Coronary artery (tissue), 2 donors: ENCODE measurements at regions not wholly inside any gene's neighbourhood (a gene's known extent, or its start where the extent isn't known, plus 50 kb on each side); places are given as distances from the start of the nearest gene placed in this dataset.

Source experiments
- DNase-seq: peaks from one replicate; pipeline ENCODE4 v3.0.0-alpha.2; 2017; ENCODE audit warnings: low spot score
- H3K27ac ChIP-seq, 2 donors: fragments of 200-600 bp; sonication (generic); one replicate each; pipeline ENCODE4 v1.5.1; 2016 to 2019
- H3K4me3 ChIP-seq: fragments of 200-600 bp; sonication (generic); 2 replicates; pipeline ENCODE4 v1.5.1; 2016; ENCODE audit warnings: mild to moderate bottlenecking, moderate library complexity
- CTCF ChIP-seq: fragments of 200-600 bp; sonication (generic); IDR thresholded peaks from one replicate; pipeline ENCODE4 v1.5.1; 2019; ENCODE audit warnings: antibody characterized with exemption

- DNase-seq: no peak
- no peak overlapping the region for H3K4me3 ChIP-seq
- no peak overlapping the region for H3K27ac ChIP-seq
- no peak for TF ChIP-seq CTCF
Measured at GRCh38 chr18:75785834-75786233, 358.3 kb upstream of the SMIM21 start.

- TF ChIP-seq CTCF: no peak
- no peak for DNase-seq
- Histone ChIP-seq H3K4me3 (no peak overlapping the region), H3K27ac (no peak overlapping the region)
Measured at GRCh38 chr18:75785206-75785605, 357.7 kb upstream of the SMIM21 start.

- no peak overlapping the region for H3K27ac ChIP-seq
- H3K4me3 ChIP-seq: no peak overlapping the region
- no peak for TF ChIP-seq CTCF
- DNase-seq: no peak
Measured at GRCh38 chr18:75784390-75784789, 356.9 kb upstream of the SMIM21 start.

- TF ChIP-seq CTCF: no peak
Measured at GRCh38 chr18:75783566-75784281, 356.2 kb upstream of the SMIM21 start.

GRCh38 chr18:75782826-75783225 lies 355.3 kb upstream of the SMIM21 start:
- Histone ChIP-seq H3K27ac (no peak overlapping the region), H3K4me3 (no peak overlapping the region)
- DNase-seq: no peak
- no peak for TF ChIP-seq CTCF

More at GRCh38 chr18:75783566-75784281, 356.2 kb upstream of the SMIM21 start:
- H3K4me3 ChIP-seq: no peak overlapping the region
- no peak for DNase-seq
- H3K27ac ChIP-seq: no peak overlapping the region

- H3K4me3 ChIP-seq: no peak overlapping the region
- no peak for DNase-seq
- no peak for TF ChIP-seq CTCF
- no peak overlapping the region for H3K27ac ChIP-seq
Measured at GRCh38 chr18:75782204-75782603, 354.7 kb upstream of the SMIM21 start.

- Histone ChIP-seq H3K27ac (no peak overlapping the region), H3K4me3 (no peak overlapping the region)
- DNase-seq: no peak
- TF ChIP-seq CTCF: no peak
Measured at GRCh38 chr18:75779910-75780309, 352.4 kb upstream of the SMIM21 start.
